ENCODE measurements at regions not wholly inside any gene's neighbourhood (a gene's known extent, or its start where the extent isn't known, plus 50 kb on each side); places are given as distances from the start of the nearest gene placed in this dataset.
"Not testable (repeated sequence)": the region's sequence is repeated elsewhere in the genome, so short reads cannot be mapped to it uniquely, and the experiment has no call there.

DNA sequence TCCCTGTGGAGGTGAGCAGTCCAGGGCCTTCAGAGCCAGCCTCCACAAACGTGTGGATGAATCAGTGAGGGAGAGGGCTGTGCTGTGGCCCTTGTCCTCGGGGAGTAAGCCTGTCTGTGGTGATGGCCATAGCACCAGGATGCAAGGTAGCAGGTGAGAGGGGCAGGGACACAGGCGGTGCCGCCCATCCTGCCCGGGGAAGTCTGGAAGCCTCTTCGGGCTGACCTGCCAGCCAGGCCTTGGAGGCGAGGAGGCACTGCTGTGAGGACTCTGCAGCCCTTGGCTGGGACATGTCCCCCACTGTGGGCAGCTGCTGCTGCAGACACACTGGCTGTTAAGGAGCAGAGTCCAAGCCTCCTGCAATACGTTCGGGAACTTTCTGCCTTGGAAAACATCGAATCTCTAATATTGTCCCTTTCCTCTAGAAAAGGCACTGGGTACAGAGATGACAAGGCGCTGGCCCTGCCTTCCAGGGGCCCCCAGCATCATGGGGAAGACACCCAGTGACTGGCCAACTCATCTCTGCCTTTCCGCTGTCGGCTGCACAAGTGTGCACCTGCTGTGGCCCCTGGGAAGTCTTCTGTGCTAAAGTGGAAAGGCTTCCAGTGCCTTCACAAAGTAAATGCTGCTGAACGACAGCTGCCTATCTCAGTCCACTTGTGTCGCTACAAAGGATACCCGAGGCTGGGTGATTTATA, 101.4 kb downstream of the ADRA2C start:
- DNase-seq, result no peak

DNA sequence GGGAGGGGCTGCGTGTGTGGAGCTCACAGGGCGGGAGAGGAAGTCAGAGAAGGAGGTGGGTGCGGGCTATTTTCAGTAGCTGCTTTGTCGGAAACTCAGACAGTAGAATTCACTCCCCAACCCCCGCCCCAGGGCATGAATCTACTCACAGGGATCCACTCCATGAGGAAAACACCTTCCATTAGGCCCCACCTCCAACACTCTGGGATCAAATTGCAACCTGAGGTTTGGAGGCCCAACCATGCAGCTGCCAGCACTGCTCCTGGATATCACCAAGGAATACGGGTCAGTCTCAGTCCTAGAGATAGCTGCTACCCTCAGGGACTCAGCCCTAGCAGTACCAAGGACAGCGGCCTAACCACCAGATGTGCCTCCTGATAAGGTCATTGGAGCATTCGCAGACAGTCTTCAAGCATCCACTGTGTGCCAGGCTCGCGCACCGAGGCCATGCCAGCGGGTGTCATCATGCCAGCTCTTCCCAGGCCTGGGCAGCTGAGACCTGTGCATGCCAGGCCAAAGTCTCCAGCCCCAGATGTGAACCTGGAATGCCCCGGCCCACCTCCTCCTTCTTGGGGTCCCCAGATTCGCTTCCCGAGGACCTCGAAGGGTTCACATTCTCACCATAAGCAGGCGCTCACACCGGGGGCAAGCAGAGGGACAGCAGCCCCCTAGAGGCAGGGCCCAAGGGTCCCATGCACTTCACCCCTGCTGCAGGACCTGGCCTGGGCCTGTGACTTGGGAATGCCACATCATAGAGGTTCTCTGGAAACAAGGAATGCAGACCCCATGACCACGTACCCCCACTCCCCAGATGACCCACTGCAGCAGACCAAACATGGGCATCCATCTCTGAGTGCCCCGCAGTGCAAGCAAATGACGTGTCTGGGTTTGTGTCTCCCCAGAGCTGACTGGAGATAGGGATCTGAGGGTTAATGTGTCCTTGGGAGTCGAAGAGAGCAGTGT, 102.3 kb downstream of the ADRA2C start:
- DNase-seq, result no peak

DNA sequence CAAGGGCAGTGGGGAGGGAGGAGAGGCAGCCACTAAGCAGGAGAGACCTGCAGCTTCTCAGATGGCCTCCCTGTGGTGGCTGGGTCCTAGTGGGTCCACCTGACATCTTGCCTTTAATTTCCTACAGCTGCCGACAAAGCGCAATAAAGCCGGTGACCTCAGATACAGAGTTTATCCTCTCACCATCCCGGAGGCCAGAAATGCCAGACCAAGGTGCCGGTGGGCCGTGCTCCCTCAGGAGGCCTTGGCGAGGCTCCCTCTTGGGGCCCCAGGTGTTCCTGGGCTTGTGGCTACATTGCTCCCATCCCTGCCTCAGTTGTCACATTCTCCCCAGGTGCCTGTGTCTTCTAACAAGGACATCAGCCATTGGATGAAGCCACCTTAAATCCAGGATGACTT, 103.0 kb downstream of the ADRA2C start:
- DNase-seq, result no peak

DNA sequence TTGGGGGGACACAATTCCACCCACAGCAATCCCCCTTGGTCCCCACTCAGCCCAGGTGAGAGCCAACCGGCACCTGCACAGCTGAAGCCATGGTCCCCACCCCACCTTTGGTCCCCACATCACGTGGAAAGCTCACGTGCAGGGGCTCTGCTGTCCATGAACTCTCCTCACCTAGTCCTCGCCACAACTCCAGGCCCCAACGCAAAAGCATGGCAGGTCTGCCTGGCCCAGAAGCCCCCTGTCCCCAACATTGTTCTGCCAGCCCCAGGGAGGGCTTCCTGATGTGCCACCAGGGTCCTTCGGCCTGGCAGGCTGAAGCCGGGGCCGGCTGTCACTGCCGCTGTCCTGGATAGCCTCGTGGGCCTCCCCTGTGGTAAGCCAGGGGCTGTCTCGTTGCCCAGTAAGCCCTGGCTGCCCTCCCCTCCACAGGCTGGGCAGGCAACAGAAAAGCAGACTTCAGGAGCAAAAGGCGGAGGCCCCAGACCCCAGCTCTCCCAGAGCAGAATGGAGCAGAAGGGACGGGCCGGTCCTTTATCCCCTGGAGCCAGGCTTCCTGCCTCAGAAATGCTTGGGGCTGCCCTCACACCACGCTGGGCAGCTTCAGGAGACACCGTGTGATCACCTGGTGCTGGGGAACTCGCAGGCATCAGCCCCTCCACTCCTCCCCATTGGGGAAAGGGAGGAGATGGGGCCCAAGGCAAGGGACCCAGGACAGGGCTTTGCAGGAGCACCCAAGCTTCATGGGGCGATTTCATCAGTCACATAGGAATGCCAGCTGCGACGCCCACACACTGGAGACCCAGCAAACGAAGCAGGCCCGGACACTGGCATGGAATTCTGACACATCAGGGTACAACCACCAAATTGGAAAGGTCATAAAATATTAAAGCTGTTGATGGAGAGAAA, 103.7 kb downstream of the ADRA2C start:
- no peak for DNase-seq

DNA sequence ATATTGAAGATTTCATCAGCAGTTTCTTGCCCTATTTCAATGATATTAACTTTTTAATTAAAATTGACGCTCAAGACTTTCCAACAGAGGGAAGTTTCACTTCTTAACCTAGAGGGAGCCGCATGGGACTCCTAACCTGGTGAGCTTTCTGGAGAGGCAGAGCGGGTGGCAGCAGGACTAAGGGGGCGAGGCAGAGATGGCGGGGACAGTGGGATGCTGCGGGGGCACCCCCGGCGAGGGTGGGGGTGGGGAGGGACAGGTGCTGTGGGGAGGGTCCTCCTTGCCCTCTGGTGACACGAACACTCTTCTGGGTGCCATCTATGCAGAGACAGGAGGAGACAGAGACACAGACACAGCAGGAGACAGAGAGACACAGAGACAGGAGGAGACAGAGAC, 104.4 kb downstream of the ADRA2C start:
- no peak for DNase-seq

DNA sequence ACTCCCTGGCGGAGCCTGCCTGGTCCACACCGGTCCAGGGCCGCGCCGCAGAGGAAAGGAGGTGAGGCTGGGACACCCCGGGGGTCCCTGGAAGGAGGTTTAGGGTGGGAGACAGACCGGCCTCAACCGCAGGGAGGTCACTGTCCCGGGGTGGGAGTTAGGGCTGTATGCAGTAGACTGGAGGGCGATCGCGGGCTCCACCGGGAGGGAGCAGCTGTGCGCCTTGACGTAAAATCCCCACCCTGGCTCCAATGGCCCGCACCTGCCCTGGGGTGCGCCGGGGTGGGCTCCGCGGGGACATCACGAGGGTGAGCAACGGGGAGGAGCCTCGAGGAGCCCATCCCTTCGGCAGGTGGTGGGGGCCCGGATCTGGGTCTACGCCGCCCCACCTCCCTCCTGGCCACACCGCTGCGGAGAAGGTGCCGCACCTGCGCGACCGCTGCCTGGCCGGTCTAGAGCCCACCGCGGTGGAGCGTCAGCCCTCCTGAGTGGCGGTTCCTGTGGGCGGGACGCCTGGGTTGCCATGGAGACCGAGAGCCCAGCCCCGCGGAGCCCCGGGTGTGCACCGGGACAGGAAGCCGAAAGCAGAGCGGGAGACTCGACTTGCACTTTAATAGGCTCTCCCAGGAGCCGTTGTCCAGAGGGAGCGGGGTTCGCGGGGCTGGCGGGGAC, 105.1 kb downstream of the ADRA2C start:
- peak; percentile 46 for DNase-seq

DNA sequence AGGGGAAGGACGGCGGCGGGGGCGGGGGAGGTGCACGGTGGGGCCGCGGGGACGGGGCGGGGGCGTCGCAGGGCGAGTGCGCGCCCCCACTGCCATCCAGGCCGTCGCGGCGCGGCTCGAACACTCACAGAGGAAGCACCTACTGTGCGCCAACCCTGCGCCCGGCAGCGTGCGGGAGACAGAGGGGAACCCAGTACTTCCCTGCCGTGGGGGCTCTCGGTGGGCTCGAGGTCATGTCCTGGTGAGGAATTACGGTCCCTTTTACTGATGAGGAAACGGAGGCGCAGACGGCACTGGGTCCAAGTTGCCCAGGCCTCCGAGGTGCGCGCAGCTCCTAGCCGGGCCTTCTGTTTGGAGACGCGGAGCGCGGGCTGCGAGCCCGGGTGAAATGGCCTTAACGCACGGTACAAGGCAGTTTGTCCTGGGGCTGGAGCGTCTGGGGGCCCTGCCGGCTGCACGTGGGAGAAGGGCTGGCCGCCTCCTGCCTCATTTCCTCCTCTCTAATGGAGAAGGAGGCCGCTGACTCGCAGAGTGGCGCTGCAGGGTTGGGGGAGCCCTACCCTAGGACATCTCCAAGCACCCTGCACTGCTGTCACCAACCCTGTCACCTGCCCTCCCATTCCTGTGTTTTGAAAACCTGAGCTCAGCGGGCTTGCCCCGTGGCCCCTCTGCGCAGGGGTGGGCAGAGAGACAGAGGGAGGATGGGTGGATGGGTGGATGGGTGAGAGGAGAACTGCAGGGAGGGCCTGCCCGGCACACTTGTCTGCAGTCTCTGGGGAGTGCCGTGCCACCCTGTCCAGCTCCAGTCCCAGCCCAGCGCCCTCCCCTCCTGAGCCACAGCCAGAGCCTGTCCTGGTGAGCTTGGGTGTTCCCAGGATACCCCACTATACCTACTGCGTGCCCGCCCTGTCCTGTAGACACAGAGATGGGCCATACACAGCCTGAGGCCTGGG, 106.0 kb downstream of the ADRA2C start:
- DNase-seq, result no peak

DNA sequence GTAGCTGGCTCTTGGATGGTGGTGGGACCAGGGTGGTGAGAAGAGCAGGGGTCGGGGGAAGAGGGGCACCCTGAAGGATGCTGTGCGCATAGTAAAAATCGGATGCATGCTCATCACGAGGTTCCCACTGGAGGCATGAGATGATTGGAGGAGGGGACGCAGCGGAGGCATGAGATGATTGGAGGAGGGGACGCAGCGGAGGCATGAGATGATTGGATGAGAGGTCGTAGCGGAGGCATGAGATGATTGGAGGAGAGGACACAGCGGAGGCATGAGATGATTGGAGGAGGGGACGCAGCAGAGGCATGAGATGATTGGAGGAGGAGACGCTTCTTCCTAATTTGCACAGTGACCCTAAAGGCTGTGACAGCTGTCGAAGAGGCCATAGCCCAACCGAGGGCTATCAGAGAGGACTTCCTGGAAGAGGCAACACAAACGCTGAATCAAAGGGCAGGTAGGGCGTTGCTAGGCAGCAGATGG, 106.7 kb downstream of the ADRA2C start:
- DNase-seq, result peak; percentile 34

DNA sequence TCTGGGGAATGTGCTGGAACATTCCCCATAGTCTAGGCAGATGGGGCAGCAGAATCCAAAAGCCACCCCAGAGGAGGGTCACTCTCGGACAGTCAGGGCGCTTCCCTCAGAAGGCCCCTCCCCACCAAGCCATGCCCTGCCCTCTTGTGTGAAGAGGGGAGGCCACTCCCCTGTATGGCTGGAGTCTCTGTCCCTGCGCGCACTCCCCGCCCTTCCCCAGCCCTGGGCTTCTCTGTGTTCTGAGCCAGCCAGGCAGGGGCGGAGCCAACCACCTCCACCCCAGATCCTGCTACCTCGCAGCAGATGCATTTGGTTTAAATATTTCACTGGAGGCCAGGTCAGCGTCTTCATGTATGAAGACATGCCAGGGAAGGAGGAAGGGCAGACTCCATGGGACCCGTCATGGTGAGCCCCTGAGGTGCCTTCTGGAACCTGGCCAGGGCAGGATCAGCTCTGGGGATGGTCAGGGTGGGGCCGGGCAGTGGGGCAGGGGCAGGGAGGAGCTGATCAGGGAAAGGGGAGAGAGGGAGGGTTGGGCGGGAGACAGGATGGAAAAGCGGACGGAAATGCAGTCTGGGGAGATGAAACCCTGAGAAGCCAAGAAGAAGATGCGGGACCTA, 107.3 kb downstream of the ADRA2C start:
- DNase-seq, result peak; percentile 60

DNA sequence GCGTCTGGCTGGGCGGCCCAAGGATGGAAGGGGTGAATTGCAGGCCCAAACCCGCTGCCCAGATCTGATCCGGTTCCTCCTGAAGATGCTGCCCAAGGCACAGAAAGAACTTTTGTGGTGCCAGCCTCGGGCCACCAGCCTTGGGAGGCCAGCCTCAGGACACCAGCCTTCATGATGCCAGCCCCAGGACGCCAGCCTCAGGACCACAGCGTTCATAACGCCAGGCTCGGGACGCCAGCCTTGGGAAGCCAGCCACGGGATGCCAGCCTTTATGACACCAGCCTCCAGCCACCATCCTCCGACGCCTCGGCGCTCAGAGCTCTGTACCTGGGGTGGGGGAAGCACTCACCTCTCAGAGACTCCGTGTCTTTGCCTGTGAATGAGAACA, 107.8 kb downstream of the ADRA2C start:
- no peak for DNase-seq

DNA sequence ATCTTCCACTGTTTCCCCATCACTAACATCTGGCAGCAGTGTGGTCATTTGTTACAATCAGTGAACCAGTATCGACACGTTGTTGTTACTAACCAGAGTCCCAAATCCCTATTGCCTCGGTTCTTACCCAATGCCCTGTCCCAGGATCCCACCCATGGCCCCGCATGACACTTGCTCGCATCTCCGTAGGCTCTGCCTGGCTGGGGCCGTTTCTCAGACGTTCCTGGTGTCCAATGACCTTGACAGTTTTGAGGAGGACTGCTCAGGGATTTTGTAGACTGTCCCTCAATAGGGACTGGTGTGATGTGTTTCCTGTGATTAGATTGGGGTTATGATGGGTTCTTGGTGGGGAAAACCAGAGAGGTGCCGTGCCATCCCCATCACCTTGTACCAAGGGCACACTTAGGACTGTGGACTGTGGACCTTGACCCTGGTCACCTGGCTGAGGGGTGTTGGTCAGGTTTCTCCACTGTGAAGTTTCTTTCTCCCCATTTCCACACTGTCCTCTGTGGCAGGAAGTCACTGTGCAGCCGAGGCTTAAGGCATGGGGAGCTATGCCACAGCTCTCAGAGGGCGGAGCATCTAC, 108.4 kb downstream of the ADRA2C start:
- no peak for DNase-seq

DNA sequence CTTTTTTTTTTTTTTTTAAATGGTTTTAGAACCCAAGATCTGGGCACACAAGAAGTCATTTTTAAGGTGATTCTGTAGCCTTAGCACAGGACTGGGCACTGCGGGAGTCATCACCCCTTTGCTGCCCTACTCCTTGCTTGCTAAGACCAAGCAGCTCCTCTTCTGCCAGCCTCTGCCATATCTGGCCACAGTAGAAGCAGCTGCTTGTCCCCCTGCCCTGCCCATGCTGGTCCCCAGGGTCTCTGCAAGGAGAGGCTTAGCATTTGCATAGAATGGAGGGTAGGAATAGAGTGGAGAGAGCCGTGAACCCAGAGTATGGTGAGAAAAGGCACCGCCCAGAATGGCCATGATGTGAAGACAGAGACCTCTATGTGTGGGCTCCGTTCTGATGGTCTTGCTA, 109.3 kb downstream of the ADRA2C start:
- DNase-seq, result no peak

DNA sequence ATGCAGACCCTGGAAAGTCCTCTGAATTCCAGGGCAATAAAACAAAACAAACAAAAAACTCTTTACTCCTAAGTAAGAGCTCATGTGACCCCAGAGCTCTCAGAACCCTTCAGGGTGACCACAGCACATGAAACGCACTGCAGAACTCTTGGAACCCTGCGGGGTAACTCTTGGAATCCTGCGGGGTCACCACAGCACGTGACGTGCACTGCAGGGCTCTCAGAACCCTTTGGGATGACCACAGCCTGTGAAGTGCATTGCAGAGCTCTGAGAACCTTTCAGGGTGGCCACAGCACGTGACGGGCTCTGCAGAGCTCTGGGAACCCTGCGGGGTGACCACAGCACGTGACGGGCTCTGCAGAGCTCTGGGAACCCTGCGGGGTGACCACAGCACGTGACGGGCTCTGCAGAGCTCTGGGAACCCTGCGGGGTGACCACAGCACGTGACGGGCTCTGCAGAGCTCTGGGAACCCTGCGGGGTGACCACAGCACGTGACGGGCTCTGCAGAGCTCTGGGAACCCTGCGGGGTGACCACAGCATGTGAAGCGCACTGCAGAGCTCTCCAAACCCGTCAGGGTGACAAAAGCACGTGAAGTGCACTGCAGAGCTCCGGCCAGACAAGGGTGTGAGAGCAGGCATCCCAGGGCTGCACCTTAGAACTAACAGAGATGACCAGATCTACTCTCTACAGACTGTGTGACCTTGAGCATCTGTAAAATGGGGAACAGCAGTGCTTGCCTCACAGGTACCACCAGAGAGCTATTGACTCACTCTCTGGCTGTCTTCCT, 110.1 kb downstream of the ADRA2C start:
- DNase-seq, result not testable (repeated sequence)

DNA sequence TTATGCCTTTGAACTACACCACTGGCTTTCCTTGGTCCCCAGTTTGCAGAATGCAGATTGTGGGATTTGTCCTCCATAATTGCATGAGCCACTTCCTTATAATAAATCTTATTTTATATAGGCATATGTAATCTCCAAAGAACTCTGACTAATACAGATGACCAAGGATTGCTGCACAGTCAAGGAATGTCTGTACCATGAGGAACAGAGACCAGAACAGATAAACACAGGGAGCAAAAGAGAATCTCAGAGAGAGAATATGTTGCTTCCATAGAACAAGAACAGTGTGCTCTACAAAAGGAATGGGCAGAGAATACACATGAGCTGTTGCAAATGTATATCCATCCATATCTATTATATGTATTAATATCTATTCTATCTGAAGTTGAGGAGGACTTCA, 111.1 kb downstream of the ADRA2C start:
- no peak for DNase-seq

DNA sequence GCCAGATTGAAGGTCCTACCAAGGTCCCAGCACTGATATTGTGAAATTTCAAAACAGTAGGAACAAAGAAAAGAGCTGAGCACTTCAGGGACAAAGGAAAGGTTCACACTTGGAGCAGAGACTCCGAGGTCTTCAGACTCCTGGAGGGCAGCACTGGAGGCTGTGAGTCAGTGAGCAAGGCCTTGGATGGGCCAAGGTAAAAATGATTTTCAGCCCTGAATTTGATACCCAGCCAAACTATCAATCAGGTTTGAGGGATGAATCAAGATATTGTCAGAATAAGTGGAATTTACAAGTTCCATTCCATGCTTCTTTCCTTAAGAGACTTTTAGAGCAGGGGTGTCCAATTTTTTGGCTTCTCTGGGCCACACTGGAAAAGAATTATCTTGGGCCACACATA, 111.7 kb downstream of the ADRA2C start:
- no peak for DNase-seq

DNA sequence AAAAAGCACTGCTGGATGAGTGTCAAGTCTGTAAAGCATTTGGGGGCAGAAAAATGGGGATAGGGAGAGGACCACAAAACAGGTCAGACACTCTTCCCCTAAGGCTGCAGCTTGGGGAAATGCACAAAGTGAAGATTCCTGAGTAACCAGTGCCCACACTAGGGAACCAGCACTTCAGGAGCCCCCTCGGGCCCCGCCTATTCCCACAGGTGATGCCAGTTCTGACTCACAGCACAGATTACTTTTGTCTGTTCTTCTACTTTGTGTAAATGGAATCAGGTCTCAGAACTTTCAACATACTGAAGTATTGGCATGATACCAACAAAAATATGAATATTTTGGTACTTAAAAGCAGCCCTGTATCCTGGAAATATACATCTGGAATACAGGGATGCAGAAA, 112.5 kb downstream of the ADRA2C start:
- DNase-seq, result no peak

DNA sequence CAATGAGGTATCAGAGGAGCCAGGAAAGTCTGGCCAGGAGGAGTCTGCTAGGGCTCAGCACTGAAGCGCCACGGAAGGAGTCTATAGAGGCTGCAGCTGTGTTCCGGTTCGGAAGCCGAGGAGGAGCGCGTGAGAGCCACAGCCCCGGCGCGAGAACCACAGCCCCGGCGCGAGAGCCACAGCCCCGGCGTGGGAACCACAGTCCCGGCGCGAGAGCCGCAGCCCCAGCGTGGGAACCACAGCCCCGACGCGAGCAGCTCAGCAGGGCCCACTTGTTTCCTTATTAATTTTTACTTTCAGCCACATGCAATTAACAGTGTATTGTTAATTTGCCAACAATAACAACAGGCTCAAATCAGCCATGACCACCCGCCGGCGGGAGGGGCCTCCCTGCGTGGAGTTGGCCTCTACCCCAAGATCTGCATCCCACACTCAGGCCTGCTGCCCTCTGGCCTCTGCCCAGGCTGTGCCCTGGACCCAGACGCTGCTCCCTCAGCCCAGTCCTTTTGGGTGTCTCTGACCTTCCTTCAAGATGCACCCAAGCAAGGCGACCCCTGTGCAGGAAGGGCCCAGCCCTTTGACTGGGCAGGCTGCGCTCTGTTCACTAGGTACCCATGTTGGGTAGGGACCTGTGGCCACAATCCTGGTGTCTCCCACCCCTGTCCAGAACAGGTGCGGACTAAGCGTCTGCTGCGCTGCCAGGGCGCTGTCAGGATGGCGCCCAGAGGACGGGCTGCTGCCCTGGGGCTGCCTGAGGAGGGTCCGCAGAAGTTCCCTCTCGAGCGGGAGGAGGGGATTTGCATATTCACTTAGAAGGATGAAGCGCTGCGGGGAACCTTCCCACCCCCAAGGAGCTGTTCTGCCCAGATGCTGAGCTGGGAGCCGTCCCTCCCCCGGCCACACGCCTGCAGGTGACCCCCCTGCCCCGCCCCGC, 113.8 kb downstream of the ADRA2C start:
- peak; percentile 55 for DNase-seq

DNA sequence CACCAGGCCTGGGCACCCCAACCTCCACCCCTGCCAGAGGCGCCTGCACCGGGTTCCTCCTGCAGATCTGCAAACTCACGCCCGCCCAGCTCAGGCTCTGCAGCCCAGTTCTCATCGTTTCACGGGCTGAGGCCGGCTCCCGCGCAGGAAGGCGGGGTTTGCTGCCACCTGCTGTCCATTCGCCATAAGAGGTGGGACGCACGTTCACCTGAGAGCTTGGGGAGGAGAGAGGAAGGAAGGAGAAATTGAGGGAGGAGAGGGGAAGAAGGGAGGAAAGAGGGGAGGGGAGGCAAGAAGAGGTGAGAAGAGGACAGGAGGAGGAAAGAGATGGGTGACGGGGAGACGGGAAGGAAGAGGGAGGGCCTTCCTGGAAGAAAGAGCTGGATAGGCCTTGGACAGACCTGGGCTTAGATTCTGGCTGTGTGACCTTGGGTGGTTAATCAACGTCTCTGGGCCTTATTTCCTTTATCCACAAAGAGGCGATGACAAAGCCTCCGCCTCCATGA, 114.5 kb downstream of the ADRA2C start:
- peak; percentile 83 for DNase-seq

Data from NCI-H82 (cell line).